GM12891 (cell line): ENCODE measurements at regions not wholly inside any gene's neighbourhood (a gene's known extent, or its start where the extent isn't known, plus 50 kb on each side); places are given as distances from the start of the nearest gene placed in this dataset.

Experiments used
- DNase-seq: peaks from one replicate; pipeline ENCODE4 v3.0.0; 2011; ENCODE audit warnings: low spot score; ENCODE audit not compliant: insufficient read length
- FAIRE-seq: peaks from 2 replicates; lab custom pipeline; 2011; peaks lifted over from hg19 to GRCh38; lab: Jason Lieb, UNC
- PAX5 ChIP-seq: IDR thresholded peaks from 2 replicates; pipeline ENCODE4 v1.6.1; 2011; ENCODE audit warnings: low read length, moderate library complexity, mild to moderate bottlenecking; ENCODE audit not compliant: insufficient read depth, severe bottlenecking
- POLR2A ChIP-seq: IDR thresholded peaks from 2 replicates; pipeline ENCODE4 v1.6.1; 2011; ENCODE audit warnings: low read depth, low read length, control low read depth
- POLR2AphosphoS5 ChIP-seq: IDR thresholded peaks from 2 replicates; pipeline ENCODE4 v1.6.1; 2011; ENCODE audit warnings: low read depth, low read length, control low read depth
- POU2F2 ChIP-seq: IDR thresholded peaks from 2 replicates; pipeline ENCODE4 v1.6.1; 2011; ENCODE audit warnings: low read depth, mild to moderate bottlenecking, control low read depth, low read length, moderate library complexity
- SPI1 ChIP-seq: IDR thresholded peaks from 2 replicates; pipeline ENCODE4 v1.6.1; 2011; ENCODE audit warnings: low read depth, low read length, control low read depth
- TAF1 ChIP-seq: IDR thresholded peaks from 2 replicates; pipeline ENCODE4 v1.6.1; 2011; ENCODE audit warnings: low read depth, low read length, control low read depth

DNA sequence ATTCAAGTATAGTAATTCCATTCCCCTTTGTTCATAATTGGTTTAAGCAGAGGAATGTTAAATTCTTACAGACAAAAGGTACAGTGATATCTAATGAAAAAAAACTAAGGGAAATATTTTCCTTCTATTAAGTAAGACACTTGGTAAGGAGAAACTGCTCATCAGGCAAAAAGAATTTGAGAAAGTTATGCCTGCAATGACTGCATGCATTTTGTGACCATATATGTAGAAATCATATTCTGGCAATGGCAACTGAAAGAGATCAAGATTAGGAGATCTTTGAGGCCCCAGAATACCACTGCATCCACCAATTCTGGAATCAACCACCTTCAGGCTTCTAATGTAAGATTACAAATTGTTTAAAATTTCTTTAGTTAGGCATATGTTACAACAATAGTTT is 364.8 kb downstream of the PCDH10 start:
- no peak for TF ChIP-seq PAX5
- TF ChIP-seq TAF1: no peak
- TF ChIP-seq POLR2A: no peak
- no peak for TF ChIP-seq POLR2AphosphoS5
- no peak for TF ChIP-seq POU2F2
- TF ChIP-seq SPI1: no peak
- no peak for DNase-seq
- FAIRE-seq: no peak

DNA sequence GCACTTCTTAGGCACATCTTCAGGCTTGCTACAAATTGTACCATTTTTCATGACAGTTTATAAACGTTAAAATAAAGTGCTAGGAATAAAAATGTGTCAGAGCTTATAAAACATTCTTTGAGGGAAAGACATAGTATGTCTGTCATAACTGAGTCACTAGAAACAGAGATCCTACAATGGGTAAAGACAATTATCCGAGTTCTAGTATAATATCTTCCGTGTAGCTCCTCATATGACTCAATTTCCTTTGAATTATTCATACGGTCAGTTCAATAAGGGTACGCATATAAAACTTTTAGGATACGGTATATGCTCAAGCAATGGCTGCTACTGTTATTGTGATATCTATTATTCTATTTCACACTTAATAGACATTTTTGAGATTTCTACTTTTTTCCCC is 349.1 kb downstream of the PCDH10 start:
- DNase-seq (no peak), FAIRE-seq (no peak)
- TF ChIP-seq POU2F2 (no peak), POLR2AphosphoS5 (no peak), TAF1 (no peak), POLR2A (no peak), PAX5 (no peak), SPI1 (no peak)

DNA sequence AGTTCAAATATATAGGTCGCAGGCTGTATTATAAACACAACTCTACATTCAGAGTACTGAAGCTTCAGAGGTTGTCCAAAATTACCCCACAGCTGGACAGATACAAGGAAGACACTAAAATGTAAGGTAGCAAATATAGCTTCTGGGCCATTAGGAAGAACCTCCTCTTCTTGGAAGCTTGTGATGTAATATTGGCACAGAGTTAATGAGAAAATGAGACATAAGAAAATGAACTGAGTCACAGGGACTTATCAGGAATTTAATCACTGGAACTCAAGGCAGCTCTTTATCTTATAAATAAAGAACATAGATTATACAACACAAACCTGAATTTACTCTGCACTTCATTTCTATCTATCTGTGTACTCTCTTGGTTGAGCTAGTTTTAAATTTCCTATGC is 344.7 kb downstream of the PCDH10 start:
- DNase-seq (no peak), FAIRE-seq (no peak)
- TF ChIP-seq POU2F2 (no peak), POLR2AphosphoS5 (no peak), TAF1 (no peak), POLR2A (no peak), PAX5 (no peak)

DNA sequence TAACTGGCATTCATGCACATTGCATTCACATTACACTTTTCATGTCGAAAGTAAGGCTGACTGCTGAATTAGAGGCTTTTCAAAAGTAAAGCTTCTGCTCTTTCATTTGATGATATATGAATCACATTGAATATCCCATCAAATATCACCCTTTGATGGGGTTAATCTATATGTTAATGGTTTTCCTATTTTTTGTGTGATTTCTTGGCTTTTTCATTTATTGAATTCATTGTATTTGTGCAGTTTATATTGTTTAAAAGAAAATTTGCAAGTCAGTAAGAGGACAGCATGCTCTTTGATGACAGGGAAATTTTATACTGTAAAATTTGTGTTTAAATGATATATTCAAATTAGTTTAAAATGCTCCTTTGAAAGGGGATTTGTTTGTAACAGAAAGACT is 344.1 kb downstream of the PCDH10 start:
- FAIRE-seq: no peak
- TF ChIP-seq POLR2AphosphoS5: no peak
- TF ChIP-seq TAF1: no peak
- no peak for TF ChIP-seq SPI1
- TF ChIP-seq POU2F2: no peak
- TF ChIP-seq PAX5: no peak
- TF ChIP-seq POLR2A: no peak

DNA sequence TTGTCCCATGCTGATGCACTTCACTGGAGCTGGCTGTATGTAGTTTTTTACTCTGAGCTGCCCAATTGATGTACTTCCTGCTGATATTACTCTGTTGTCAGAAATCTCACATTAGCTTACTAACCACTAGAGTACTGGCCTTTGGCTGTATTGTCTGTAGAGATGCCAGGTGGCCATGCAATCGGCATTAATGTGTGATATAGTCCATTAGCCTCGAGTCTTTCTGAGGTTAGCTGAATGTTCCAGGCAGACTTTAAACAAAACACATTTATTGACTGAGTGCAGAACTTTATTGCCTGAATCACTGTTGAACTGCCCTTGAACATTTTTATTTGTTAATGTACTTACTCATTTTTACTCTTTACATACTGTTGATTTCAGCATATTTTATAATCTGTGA is 335.2 kb downstream of the PCDH10 start:
- TF ChIP-seq SPI1 (no peak), POLR2AphosphoS5 (no peak), PAX5 (no peak), TAF1 (no peak), POU2F2 (no peak), POLR2A (no peak)
- no peak for DNase-seq
- no peak for FAIRE-seq

More for the DNA sequence above, 344.1 kb downstream of the PCDH10 start:
- DNase-seq: no peak

DNA sequence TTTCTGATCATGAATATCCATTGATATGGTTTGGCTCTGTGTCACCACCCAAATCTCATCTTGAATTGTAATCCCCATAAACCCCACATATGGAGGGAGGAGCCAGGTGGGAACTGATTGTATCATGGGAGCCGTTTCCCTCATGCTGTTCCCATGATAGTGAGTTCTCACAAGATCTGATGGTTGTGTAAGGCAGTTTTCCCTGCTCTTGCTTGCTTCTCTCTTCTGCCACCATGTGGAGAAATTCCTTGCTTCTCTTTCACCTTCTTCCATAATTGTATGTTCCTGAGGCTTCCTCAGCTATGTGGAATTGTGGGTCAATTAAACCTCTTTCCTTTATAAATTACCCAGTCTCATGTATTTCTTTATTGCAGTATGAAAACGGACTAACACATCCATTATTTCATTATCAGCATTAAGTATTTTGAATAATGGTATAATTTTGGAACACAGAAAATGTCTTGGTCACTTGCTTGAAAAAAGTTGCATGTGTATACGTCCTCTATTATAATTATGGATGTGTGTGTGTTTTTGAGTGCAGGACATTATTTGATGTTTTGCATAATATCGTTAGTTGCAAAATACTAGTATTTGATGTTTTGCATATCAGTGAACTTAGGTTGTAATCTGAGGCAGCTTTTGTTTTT is 334.6 kb downstream of the PCDH10 start:
- TF ChIP-seq SPI1 (no peak), POLR2A (no peak), POLR2AphosphoS5 (no peak), POU2F2 (no peak), PAX5 (no peak), TAF1 (no peak)
- FAIRE-seq: no peak
- no peak for DNase-seq

DNA sequence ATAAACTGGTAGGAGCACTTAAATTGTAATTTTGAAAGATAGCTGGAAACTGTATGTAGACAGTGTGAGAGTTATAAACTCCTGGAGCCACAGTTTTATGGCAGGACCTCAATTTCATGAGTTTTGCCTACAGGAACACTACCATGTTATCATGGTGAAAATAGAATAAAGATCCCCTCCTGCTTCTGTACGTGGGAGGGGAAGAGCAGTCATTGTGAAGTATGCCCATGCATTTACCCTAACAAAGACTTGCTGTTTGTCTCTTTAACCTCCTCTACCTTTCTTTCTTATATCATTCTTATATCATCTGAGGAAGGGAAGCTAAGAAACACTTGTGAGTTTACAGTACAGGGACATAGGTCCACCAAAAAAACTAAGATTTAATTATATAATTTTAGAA is 327.0 kb downstream of the PCDH10 start:
- FAIRE-seq (no peak), DNase-seq (no peak)
- no peak for TF ChIP-seq POLR2A
- no peak for TF ChIP-seq POU2F2
- TF ChIP-seq SPI1: no peak
- no peak for TF ChIP-seq TAF1
- no peak for TF ChIP-seq POLR2AphosphoS5
- no peak for TF ChIP-seq PAX5

DNA sequence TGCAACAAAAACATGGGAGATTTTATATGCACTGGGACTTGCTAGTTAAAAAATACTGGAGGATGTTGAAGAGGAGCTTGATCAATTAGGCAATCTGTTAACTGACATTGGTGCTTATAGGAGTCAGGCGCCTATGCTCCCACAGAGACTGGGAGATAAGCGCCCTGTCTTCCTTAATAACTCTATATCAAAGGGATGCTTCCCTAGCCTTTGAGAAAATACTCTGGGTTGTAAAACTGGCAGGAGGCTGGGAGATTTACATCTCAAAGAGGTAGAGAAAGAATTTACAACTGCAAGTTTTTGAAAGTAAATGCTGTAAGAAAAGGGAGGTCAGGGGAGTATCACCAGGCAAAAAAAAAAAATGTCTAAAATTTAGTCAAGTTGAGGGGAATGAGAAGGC is 325.4 kb downstream of the PCDH10 start:
- FAIRE-seq (no peak), DNase-seq (no peak)

DNA sequence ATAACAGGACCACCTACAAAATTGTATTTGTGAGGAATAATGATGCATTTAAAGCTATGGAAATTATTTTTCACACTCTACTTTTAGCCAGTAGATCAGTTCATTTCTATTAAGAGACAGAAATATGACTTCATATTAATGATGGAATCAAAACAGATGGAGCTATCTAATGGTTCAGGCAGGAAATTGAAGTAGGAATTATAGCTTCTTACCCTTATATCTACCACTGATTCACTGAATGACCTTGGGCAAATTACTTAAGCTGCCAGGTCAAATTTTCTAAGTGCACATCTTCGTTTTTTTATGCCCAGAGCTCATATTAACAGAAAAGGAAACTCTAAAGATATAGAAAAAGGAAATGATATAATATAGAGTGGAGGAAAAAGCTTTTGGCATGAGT is 323.1 kb downstream of the PCDH10 start:
- DNase-seq (no peak), FAIRE-seq (no peak)
- TF ChIP-seq POLR2AphosphoS5 (no peak), POU2F2 (no peak), TAF1 (no peak), PAX5 (no peak), SPI1 (no peak), POLR2A (no peak)

More for the DNA sequence above, 325.4 kb downstream of the PCDH10 start:
- TF ChIP-seq POU2F2 (no peak), PAX5 (no peak), SPI1 (no peak)

DNA sequence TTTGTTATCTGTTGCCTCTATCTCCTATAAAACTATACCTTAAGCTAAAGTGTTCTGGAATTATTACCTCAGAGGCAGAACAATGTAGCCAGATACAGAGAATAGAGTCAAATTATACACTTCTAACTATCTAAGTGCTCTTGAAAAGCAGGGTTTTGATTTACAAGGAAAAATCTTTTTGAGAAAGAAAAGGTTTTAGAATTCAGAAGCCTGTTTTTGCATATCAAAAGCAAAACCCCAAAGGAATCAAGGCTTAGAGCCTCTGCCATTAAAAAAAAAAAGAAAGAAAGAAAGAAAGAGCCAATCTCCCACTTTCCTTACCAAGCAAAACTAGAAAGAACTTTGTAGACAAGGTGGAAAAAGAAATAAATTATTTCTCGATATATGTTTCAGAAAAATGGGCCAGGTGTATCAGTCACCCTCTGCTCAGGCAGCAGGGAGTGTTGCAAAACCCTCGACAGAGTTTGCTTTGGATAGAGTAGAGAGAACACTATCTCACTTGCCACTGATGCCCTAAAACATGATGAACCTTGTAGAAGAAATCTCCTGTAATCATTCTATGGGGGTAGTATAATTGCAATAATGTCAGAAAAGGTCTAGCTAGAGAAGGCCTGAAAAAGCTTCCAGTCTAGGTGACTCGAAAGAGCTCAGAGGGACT is 318.3 kb downstream of the PCDH10 start:
- no peak for TF ChIP-seq PAX5
- no peak for TF ChIP-seq SPI1
- no peak for TF ChIP-seq POLR2A
- no peak for TF ChIP-seq POLR2AphosphoS5
- TF ChIP-seq TAF1: no peak
- no peak for TF ChIP-seq POU2F2
- FAIRE-seq (no peak), DNase-seq (no peak)
